MCF 10A (cell line): ENCODE measurements at regions not wholly inside any gene's neighbourhood (a gene's known extent, or its start where the extent isn't known, plus 50 kb on each side); places are given as distances from the start of the nearest gene placed in this dataset.
"Not testable (repeated sequence)": the region's sequence is repeated elsewhere in the genome, so short reads cannot be mapped to it uniquely, and the experiment has no call there.

Experiments
- BruUV-seq: library from RNA; stranded (reverse); fragments of 400-500 nt; replicated peaks from 2 replicates; lab custom pipeline; 2021; lab: Mats Ljungman, UMichigan
- CTCF ChIA-PET: fragments of 300-600 bp; sonication (Branson Sonifier 250); formaldehyde crosslinking; extraction: SDS; loops from one replicate; lab custom pipeline; 2021; ENCODE audit warnings: antibody characterized with exemption, inconsistent platforms; lab: Yijun Ruan, JAX
- POLR2A ChIA-PET: fragments of 300-600, 350-650 bp; sonication (Branson Sonifier 250); formaldehyde crosslinking; extraction: SDS; loops from one replicate; lab custom pipeline; 2020; ENCODE audit warnings: antibody characterized with exemption, inconsistent platforms; lab: Yijun Ruan, JAX
- DNase-seq: peaks from one replicate; pipeline ENCODE4 v3.0.0-alpha.2; 2018; ENCODE audit not compliant: unreplicated experiment
- H3K27ac Mint-ChIP-seq: one replicate; pipeline ENCODE4 v1.8.0; 2022; ENCODE audit warnings: mild to moderate bottlenecking, low read depth, mixed read lengths; ENCODE audit not compliant: unreplicated experiment
- H3K27me3 Mint-ChIP-seq: one replicate; pipeline ENCODE4 v1.8.0; 2022; ENCODE audit warnings: mixed read lengths; ENCODE audit not compliant: insufficient read depth, unreplicated experiment
- H3K36me3 Mint-ChIP-seq: one replicate; pipeline ENCODE4 v1.8.0; 2022; ENCODE audit warnings: mild to moderate bottlenecking, moderate library complexity, mixed read lengths; ENCODE audit not compliant: insufficient read depth, unreplicated experiment
- H3K4me1 Mint-ChIP-seq: one replicate; pipeline ENCODE4 v1.8.0; 2022; ENCODE audit warnings: mixed read lengths; ENCODE audit not compliant: insufficient read depth, unreplicated experiment
- H3K4me3 Mint-ChIP-seq: one replicate; pipeline ENCODE4 v1.8.0; 2022; ENCODE audit warnings: mild to moderate bottlenecking, moderate library complexity, mixed read lengths; ENCODE audit not compliant: unreplicated experiment
- H3K9me3 Mint-ChIP-seq: one replicate; pipeline ENCODE4 v1.8.0; 2022; ENCODE audit warnings: mixed read lengths; ENCODE audit not compliant: unreplicated experiment
- CTCF ChIP-seq: fragments of 200-600 bp; IDR thresholded peaks from one replicate; pipeline ENCODE4 v1.8.0; 2022; ENCODE audit warnings: antibody characterized with exemption, mild to moderate bottlenecking; ENCODE audit not compliant: unreplicated experiment
- intact Hi-C: fragments of 100-400 bp; cut with micrococcal nuclease; formaldehyde crosslinking; loops from 2 replicates; pipeline ENCODE4 v1.14.1; 2022

GRCh38 chr4:155060873-155061272 lies 147.6 kb upstream of the NPY2R start:
- POLR2A ChIA-PET, result no interaction called here
- intact Hi-C loops, result no loop called here
- no peak overlapping the region for H3K4me3 Mint-ChIP-seq
- no peak overlapping the region for H3K27ac Mint-ChIP-seq
- CTCF ChIA-PET, result interaction anchor here (1.1 kb wide), 1 partner anchor 14 kb away, joined by 3 read pairs; no protein-coding TSS in a partner anchor
- H3K4me1 Mint-ChIP-seq, result no peaks in the 10 kb centered on the region
- DNase-seq, result no peak
- H3K9me3 Mint-ChIP-seq, result no peaks in the 10 kb centered on the region
- no peaks in the 10 kb centered on the region for H3K27me3 Mint-ChIP-seq
- H3K36me3 Mint-ChIP-seq, result no peaks in the 10 kb centered on the region
- BruUV-seq, result no TSS peak
- TF ChIP-seq CTCF, result no peak

DNA sequence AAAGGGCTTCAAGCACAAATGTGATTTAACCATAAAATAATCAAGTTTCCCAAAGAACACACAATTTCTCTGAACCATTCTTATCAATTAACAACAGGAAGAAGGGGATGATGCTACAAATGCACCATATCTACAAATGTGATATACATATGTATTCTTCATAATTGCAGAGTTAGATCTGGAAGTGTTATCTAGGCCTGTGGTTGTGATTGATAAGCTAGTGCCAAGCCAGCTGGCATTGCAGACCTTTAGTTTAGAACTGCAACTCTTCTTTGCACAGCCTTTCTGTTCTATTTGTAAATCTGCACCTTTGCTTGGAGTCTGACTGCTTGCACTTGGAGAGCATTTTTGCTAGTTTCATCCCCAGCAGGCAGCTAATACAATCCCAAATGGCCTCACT lies 145.5 kb upstream of the NPY2R start:
- Mint-ChIP-seq H3K27me3 (no peaks in the 10 kb centered on the region), H3K27ac (no peak overlapping the region), H3K4me1 (no peaks in the 10 kb centered on the region), H3K36me3 (no peaks in the 10 kb centered on the region), H3K4me3 (no peak overlapping the region), H3K9me3 (no peaks in the 10 kb centered on the region)
- no peak for TF ChIP-seq CTCF
- CTCF ChIA-PET, result no interaction called here
- DNase-seq, result no peak
- BruUV-seq, result no TSS peak
- POLR2A ChIA-PET, result no interaction called here
- intact Hi-C loops, result no loop called here

DNA sequence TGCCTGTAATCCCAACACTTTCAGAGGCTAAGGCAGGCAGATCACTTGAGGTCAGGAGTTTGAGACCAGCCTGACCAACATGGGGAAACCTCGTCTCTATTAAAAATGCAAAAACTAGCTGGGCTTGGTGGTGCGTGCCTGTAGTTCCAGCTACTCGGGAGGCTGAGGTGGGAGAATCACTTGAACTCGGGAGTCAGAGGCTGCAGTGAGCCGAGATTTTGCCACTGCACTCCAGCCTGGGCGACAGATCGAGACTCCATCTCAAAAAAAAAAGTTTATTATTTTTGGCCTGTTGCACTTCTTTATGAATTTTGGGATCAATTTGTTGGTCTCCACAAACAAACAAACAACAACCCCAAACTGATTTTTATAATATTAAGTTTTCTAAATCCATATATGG lies 143.5 kb upstream of the NPY2R start:
- BruUV-seq, H3K4me1 Mint-ChIP-seq, CTCF ChIA-PET, H3K9me3 Mint-ChIP-seq, DNase-seq, intact Hi-C loops, POLR2A ChIA-PET, H3K36me3 Mint-ChIP-seq, H3K27ac Mint-ChIP-seq, H3K27me3 Mint-ChIP-seq, H3K4me3 Mint-ChIP-seq: not testable (repeated sequence)

DNA sequence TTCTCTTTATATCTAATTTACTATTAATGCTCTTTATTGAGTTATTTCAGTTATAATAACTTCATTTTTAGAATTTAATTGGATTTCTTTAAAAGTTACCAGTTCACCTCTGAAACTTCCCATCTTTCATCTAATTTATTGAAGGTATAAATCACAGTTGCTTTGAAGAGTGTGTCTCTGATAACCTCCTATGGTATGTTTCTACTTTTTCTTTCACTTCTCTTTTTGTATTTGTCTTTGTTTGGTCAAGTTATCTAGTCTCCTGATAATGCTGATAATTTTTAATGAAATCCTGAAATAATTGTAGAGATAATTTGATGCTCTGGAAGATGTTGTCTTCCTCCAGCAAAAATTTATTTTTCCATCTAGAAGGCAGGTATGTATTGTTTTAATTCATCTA lies 141.6 kb upstream of the NPY2R start:
- intact Hi-C loops, result no loop called here

More for the DNA sequence above, 141.6 kb upstream of the NPY2R start:
- TF ChIP-seq CTCF, result no peak
- Mint-ChIP-seq H3K4me3 (no peak overlapping the region), H3K27me3 (no peaks in the 10 kb centered on the region), H3K36me3 (no peaks in the 10 kb centered on the region), H3K27ac (no peak overlapping the region), H3K9me3 (no peaks in the 10 kb centered on the region), H3K4me1 (no peaks in the 10 kb centered on the region)
- POLR2A ChIA-PET, result no interaction called here
- DNase-seq, result no peak
- CTCF ChIA-PET, result interaction anchor here (0.6 kb wide), 1 partner anchor 10 kb away, joined by 4 read pairs; no protein-coding TSS in a partner anchor
- no TSS peak for BruUV-seq
